GM12878 (cell line): ENCODE measurements at regions not wholly inside any gene's neighbourhood (a gene's known extent, or its start where the extent isn't known, plus 50 kb on each side); places are given as distances from the start of the nearest gene placed in this dataset.

Experiments
- ATAC-seq: fragments of 200-7000 bp; cut with Tn5 transposase; 3 replicates; pipeline ENCODE4 v1.9.1; 2020; ENCODE audit warnings: mild to moderate bottlenecking, moderate library complexity
- BruUV-seq: library from RNA; stranded (reverse); fragments of 400-500 nt; replicated peaks from 2 replicates; lab custom pipeline; 2021; lab: Mats Ljungman, UMichigan
- CTCF ChIA-PET: fragments of 300-600 bp; sonication (Branson Sonifier 250); formaldehyde crosslinking; extraction: SDS; loops from one replicate; lab custom pipeline; 2021; ENCODE audit warnings: inconsistent platforms; lab: Yijun Ruan, JAX
- POLR2A ChIA-PET: fragments of 350-600 bp; formaldehyde crosslinking; extraction: SDS; loops from one replicate; lab custom pipeline; 2021; ENCODE audit warnings: inconsistent platforms; lab: Charles Lee
- RAD21 ChIA-PET: fragments of 300-600 bp; sonication (Branson Sonifier 250); formaldehyde crosslinking; loops from one replicate; lab custom pipeline; 2023; ENCODE audit warnings: antibody characterized with exemption; ENCODE audit not compliant: unreplicated experiment; lab: Charles Lee
- SMC1A ChIA-PET: fragments of 300-600 bp; sonication (Branson Sonifier 250); formaldehyde crosslinking; loops from one replicate; lab custom pipeline; 2023; ENCODE audit not compliant: unreplicated experiment, uncharacterized antibody; lab: Charles Lee
- DNase-seq: peaks from one replicate; pipeline ENCODE4 v3.0.0-alpha.2; 2011; ENCODE audit warnings: low read depth, low spot score
- FAIRE-seq: peaks from 3 replicates; lab custom pipeline; 2011; peaks lifted over from hg19 to GRCh38; lab: Jason Lieb, UNC
- H2AFZ ChIP-seq: 2 replicates; pipeline ENCODE4 v1.6.0; 2011; ENCODE audit warnings: low read depth, low read length, control low read depth; ENCODE audit not compliant: control insufficient read depth
- H3K27ac ChIP-seq: 2 replicates; pipeline ENCODE4 v1.5.1; 2011; ENCODE audit warnings: control low read depth; ENCODE audit not compliant: control insufficient read depth, insufficient read depth
- H3K27me3 ChIP-seq, 2 experiments: replicated peaks in 1 of 2; 2 replicates each; pipeline versions ENCODE4 v1.6.0 to v1.6.1; 2011; ENCODE audit warnings: low read length in 1 of 2; ENCODE audit not compliant: control insufficient read depth in 2 of 2, insufficient read depth in 2 of 2
- H3K36me3 ChIP-seq, 2 experiments: 2 replicates each; pipeline ENCODE4 v1.5.1; 2011; ENCODE audit warnings: low read length in 1 of 2; ENCODE audit not compliant: control insufficient read depth in 2 of 2, insufficient read depth in 2 of 2
- H3K4me1 ChIP-seq: 2 replicates; pipeline ENCODE4 v1.6.1; 2011; ENCODE audit warnings: mild to moderate bottlenecking, low read length, moderate library complexity, mixed read lengths; ENCODE audit not compliant: control insufficient read depth, insufficient read depth
- H3K4me2 ChIP-seq: 2 replicates; pipeline ENCODE4 v1.6.0; 2011; ENCODE audit warnings: control low read depth; ENCODE audit not compliant: control insufficient read depth, insufficient read depth
- H3K4me3 ChIP-seq: fragments of 200-600 bp; sonication (generic); 2 replicates; pipeline ENCODE4 v1.5.1; 2016
- H3K79me2 ChIP-seq: 2 replicates; pipeline ENCODE4 v1.6.0; 2011; ENCODE audit warnings: low read length; ENCODE audit not compliant: control insufficient read depth, insufficient read depth
- H3K9ac ChIP-seq: 2 replicates; pipeline ENCODE4 v1.8.0; 2011; ENCODE audit warnings: low read length, control low read depth, mixed read lengths; ENCODE audit not compliant: control insufficient read depth, insufficient read depth
- H3K9me3 ChIP-seq: replicated peaks from 3 replicates; pipeline ENCODE4 v1.5.1; 2011; ENCODE audit warnings: mild to moderate bottlenecking, low read length; ENCODE audit not compliant: control insufficient read depth, insufficient read depth
- H4K20me1 ChIP-seq: 2 replicates; pipeline ENCODE4 v1.6.0; 2011; ENCODE audit not compliant: control insufficient read depth, insufficient read depth
- CBX5 ChIP-seq: sonication (generic); IDR thresholded peaks from 2 replicates; pipeline ENCODE4 v1.6.1; 2016; ENCODE audit warnings: low read depth, moderate library complexity, mild to moderate bottlenecking, inconsistent platforms
- POLR2AphosphoS5 ChIP-seq: IDR thresholded peaks from 2 replicates; pipeline ENCODE4 v1.6.1; 2011; ENCODE audit warnings: mild to moderate bottlenecking, low read length, inconsistent platforms
- POU2F2 ChIP-seq: IDR thresholded peaks from 3 replicates; pipeline ENCODE4 v1.6.1; 2011; ENCODE audit warnings: low read depth, mild to moderate bottlenecking, low read length, borderline replicate concordance
- SPI1 ChIP-seq: IDR thresholded peaks from 2 replicates; pipeline ENCODE4 v1.6.1; 2011; ENCODE audit warnings: low read depth, mild to moderate bottlenecking, low read length, moderate library complexity, borderline replicate concordance; ENCODE audit not compliant: insufficient read depth
- ZBTB33 ChIP-seq: fragments of 450-650 bp; IDR thresholded peaks from 2 replicates; pipeline ENCODE4 v1.6.1; 2017; ENCODE audit warnings: mild to moderate bottlenecking
- WGBS: methylation state at CpG from one replicate; pipeline ENCODE4 v1.1.6; 2016; ENCODE audit warnings: low lambda C conversion rate; ENCODE audit not compliant: insufficient replicate concordance, insufficient coverage; ENCODE audit errors: missing lambda C conversion rate; 5-methylcytosine and 5-hydroxymethylcytosine counted together
- in situ Hi-C: fragments of 300-500 bp; cut with MboI; formaldehyde crosslinking; loops from 9 replicates; pipeline ENCODE4 v1.14.3; 2018; ENCODE audit warnings: mixed read lengths
- intact Hi-C: fragments of 100-400 bp; cut with micrococcal nuclease; formaldehyde crosslinking; loops from one replicate; pipeline ENCODE4 v1.14.2; 2022; ENCODE audit not compliant: unreplicated experiment

DNA sequence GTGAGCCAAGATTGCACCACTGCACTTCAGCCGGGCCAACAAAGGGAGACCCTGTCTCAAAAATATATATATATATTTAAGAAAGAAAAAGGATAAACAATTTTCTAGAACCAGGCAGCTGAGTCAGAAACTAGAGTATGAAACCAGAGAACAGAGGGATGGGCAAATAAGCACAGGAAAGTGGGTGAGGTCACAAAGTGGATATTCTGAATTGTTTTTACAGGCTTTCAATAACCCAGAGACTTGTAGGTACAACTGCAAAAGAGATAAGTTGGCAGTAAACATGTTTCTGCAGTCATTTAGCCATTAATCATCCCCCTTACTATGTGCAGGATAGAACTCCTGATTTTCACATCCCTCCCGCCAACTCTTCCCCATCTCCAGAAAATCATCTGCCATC lies 94.2 kb downstream of the BTG1 start:
- POLR2A ChIA-PET, result interaction anchor here (3.6 kb wide), 1 partner anchor 12 kb away, joined by 19 read pairs; no protein-coding TSS in a partner anchor
- H3K4me3 ChIP-seq, result no peak overlapping the region

More for the DNA sequence above, 94.2 kb downstream of the BTG1 start:
- no peaks in the 10 kb centered on the region for H3K79me2 ChIP-seq
- TF ChIP-seq ZBTB33, result no peak
- no peak for TF ChIP-seq CBX5
- no peak for TF ChIP-seq POLR2AphosphoS5
- TF ChIP-seq POU2F2, result no peak
- TF ChIP-seq SPI1, result no peak
- no peak for FAIRE-seq
- no peak overlapping the region for H2AFZ ChIP-seq
- H3K9me3 ChIP-seq, result no peaks in the 10 kb centered on the region
- SMC1A ChIA-PET, result interaction anchor here (1.0 to 7.5 kb wide), 6 partner anchors 12 to 81 kb away, joined by 3 to 95 read pairs (median 6); no protein-coding TSS in a partner anchor
- peaks cover 20% of the 10 kb centered on the region for H3K4me1 ChIP-seq
- H3K36me3 ChIP-seq, result no peaks in the 10 kb centered on the region
- no peak overlapping the region for H3K9ac ChIP-seq
- no peaks in the 10 kb centered on the region for H3K27me3 ChIP-seq
- no peaks in the 10 kb centered on the region for H4K20me1 ChIP-seq
- no peak for ATAC-seq
- no peak overlapping the region for H3K27ac ChIP-seq
- WGBS, result 71% methylated on average over 2 of the region's 2 CpGs
- CTCF ChIA-PET, result interaction anchor here (0.7 kb wide), 1 partner anchor 23 kb away, joined by 5 read pairs; no protein-coding TSS in a partner anchor
- RAD21 ChIA-PET, result interaction anchor here (1.0 to 6.3 kb wide), 6 partner anchors 9 to 90 kb away, joined by 3 to 36 read pairs (median 6); no protein-coding TSS in a partner anchor
- intact Hi-C loops (no loop called here), in situ Hi-C loops (no loop called here)
- H3K4me2 ChIP-seq, result no peak overlapping the region
- no peak for DNase-seq
- BruUV-seq, result no TSS peak
